ENCODE measurements at regions not wholly inside any gene's neighbourhood (a gene's known extent, or its start where the extent isn't known, plus 50 kb on each side); places are given as distances from the start of the nearest gene placed in this dataset.
"Not testable (repeated sequence)": the region's sequence is repeated elsewhere in the genome, so short reads cannot be mapped to it uniquely, and the experiment has no call there.

GRCh38 chr15:59830873-59831272 is 141.8 kb upstream of the BNIP2 start:
- DNase-seq (ENCODE audit: low spot score): no peak

GRCh38 chr15:59830098-59830497 is 141.0 kb upstream of the BNIP2 start:
- no peak for DNase-seq (ENCODE audit: low spot score)

GRCh38 chr15:59828861-59829260 is 139.7 kb upstream of the BNIP2 start:
- DNase-seq (ENCODE audit: low spot score): no peak

- no peak for DNase-seq (ENCODE audit: low spot score)
These were observed 139.1 kb upstream of the BNIP2 start for GRCh38 chr15:59828263-59828662.

GRCh38 chr15:59825901-59826300 is 136.8 kb upstream of the BNIP2 start:
- no peak for DNase-seq (ENCODE audit: low spot score)

GRCh38 chr15:59821286-59821685 is 132.2 kb upstream of the BNIP2 start:
- no peak for DNase-seq (ENCODE audit: low spot score)

- DNase-seq (ENCODE audit: low spot score): no peak
These were observed 130.0 kb upstream of the BNIP2 start for GRCh38 chr15:59819092-59819491.

- no peak for DNase-seq (ENCODE audit: low spot score)
These were observed 129.2 kb upstream of the BNIP2 start for GRCh38 chr15:59818336-59818735.

- no peak for DNase-seq (ENCODE audit: low spot score)
These were observed 128.7 kb upstream of the BNIP2 start for GRCh38 chr15:59817834-59818233.

- no peak for DNase-seq (ENCODE audit: low spot score)
These were observed 127.9 kb upstream of the BNIP2 start for GRCh38 chr15:59817053-59817452.

GRCh38 chr15:59814409-59814808 is 125.3 kb upstream of the BNIP2 start:
- DNase-seq (ENCODE audit: low spot score): no peak

GRCh38 chr15:59812889-59813288 is 123.8 kb upstream of the BNIP2 start:
- DNase-seq (ENCODE audit: low spot score): no peak

- peak; percentile 13 for DNase-seq (ENCODE audit: low spot score)
These were observed 123.2 kb upstream of the BNIP2 start for GRCh38 chr15:59812250-59812870.

GRCh38 chr15:59803293-59803966 is 114.3 kb upstream of the BNIP2 start:
- DNase-seq (ENCODE audit: low spot score): not testable (repeated sequence)

GRCh38 chr15:59801649-59802048 is 112.5 kb upstream of the BNIP2 start:
- DNase-seq (ENCODE audit: low spot score): no peak

GRCh38 chr15:59798605-59798917 is 109.4 kb upstream of the BNIP2 start:
- DNase-seq (ENCODE audit: low spot score): no peak

- no peak for DNase-seq (ENCODE audit: low spot score)
These were observed 108.9 kb upstream of the BNIP2 start for GRCh38 chr15:59797756-59798604.

GRCh38 chr15:59794229-59794886 is 105.2 kb upstream of the BNIP2 start:
- no peak for DNase-seq (ENCODE audit: low spot score)

GRCh38 chr15:59792359-59792758 is 103.2 kb upstream of the BNIP2 start:
- DNase-seq (ENCODE audit: low spot score): no peak

GRCh38 chr15:59791755-59792154 is 102.6 kb upstream of the BNIP2 start:
- no peak for DNase-seq (ENCODE audit: low spot score)

GRCh38 chr15:59791079-59791478 is 102.0 kb upstream of the BNIP2 start:
- no peak for DNase-seq (ENCODE audit: low spot score)

- DNase-seq (ENCODE audit: low spot score): not testable (repeated sequence)
These were observed 97.3 kb upstream of the BNIP2 start for GRCh38 chr15:59786466-59786865.

GRCh38 chr15:59785981-59786380 is 96.9 kb upstream of the BNIP2 start:
- not testable (repeated sequence) for DNase-seq (ENCODE audit: low spot score)
